GM12892 (cell line): ENCODE measurements at regions not wholly inside any gene's neighbourhood (a gene's known extent, or its start where the extent isn't known, plus 50 kb on each side); places are given as distances from the start of the nearest gene placed in this dataset.

Experiments
- DNase-seq: peaks from one replicate; pipeline ENCODE4 v3.0.0; 2011; ENCODE audit not compliant: insufficient read length
- FAIRE-seq: peaks from 2 replicates; lab custom pipeline; 2011; peaks lifted over from hg19 to GRCh38; lab: Jason Lieb, UNC
- POLR2A ChIP-seq: IDR thresholded peaks from 2 replicates; pipeline ENCODE4 v1.6.1; 2011; ENCODE audit warnings: low read depth, low read length, control low read depth
- POLR2AphosphoS5 ChIP-seq: IDR thresholded peaks from 2 replicates; pipeline ENCODE4 v1.6.1; 2011; ENCODE audit warnings: low read depth, low read length, control low read depth
- TAF1 ChIP-seq: IDR thresholded peaks from 2 replicates; pipeline ENCODE4 v1.6.1; 2011; ENCODE audit warnings: low read depth, mild to moderate bottlenecking, control low read depth, low read length, borderline replicate concordance

DNA sequence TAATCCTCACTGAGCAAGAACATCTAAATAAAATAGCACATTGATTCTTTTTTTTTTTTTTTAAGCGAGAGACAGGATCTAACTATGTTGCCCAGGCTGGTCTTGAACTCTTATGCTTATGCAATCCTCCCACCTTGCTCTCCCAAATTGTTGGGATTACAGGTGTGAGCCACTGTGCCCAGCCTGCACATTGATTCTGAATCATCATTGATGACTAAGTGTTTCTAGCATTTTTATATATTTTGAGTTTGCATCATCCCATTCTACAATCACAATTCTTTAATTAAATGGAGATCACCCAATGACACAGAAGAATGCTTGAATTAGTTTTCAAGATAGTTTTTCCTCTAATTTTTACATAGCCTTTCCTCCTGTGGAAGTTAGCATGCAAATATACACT, 354.1 kb downstream of the KLF5 start:
- TF ChIP-seq POLR2AphosphoS5, result no peak
- no peak for DNase-seq
- FAIRE-seq, result no peak

DNA sequence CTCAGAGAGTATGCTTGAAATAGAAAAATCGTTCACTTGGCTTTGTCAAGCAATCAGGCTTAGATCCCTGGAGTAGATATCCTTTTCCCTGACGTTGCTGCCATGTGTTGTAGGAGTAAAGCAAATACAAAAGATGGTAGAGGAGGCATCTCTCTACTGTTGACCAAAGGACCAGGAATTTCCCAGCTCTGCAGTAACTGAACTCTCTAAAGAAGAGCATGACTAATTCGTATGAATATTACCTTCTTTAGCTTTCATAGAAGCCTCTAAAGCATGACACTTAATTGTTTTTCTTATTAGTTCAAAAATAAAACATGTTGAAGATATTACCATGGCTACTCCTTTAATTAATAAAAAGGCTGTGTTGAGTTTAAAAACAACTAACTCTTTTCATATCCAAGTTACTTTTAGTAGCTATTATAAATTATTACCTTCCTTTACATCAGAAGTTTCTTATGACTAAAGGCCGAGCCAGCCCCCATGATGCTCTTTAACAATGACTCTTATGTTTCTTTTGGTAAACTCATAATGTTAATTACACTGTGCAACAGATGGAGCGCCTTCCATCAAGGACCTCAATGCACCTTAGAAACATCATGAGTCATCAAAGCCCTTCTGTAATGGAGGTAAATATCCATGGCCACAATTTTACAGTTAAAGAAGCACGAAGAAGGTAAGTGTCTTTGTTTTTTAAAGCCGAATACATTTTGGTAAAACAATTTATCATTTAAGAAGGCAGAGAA, 352.4 kb downstream of the KLF5 start:
- FAIRE-seq (no peak), DNase-seq (no peak)
- TF ChIP-seq POLR2A (no peak), TAF1 (no peak)

DNA sequence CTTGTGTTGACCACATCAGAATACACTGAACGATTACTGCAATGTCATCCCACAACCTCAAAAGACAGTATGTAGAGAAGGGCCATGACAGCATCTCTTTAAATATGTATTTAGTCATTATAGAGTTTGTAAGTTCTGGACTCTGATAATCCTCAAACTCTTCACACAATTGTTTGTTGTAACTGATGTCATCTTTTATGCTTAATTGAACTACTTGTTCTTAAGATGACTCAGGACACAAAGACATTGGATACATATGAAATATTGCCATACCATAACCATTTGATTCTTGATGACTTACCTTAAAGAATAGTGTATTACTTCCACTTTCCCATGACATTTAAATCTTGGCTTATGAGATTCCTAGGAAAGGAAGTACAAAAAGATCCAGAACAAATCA, 347.6 kb downstream of the KLF5 start:
- FAIRE-seq (no peak), DNase-seq (no peak)
- TF ChIP-seq POLR2AphosphoS5, result no peak
- TF ChIP-seq TAF1, result no peak
- no peak for TF ChIP-seq POLR2A

DNA sequence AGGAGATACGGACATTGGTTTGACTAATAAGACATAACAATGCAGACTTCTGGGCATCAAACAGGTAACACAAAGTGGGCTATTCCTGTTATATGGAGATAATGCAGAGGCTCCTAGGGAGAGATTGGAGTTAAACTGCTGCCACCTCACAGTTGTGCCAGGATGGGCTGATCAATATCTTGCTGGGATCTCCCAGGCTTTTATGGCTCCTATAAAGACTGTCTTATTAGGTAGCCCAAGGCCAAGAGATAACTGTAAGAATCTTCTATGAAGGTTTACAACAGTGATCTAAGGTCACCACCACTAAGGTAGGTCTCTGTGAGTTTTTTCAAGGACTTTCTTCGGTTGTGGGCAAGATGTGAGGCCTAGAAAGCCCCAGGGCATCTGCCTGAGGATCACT, 345.8 kb downstream of the KLF5 start:
- no peak for FAIRE-seq
- TF ChIP-seq POLR2AphosphoS5 (no peak), TAF1 (no peak), POLR2A (no peak)
- DNase-seq, result no peak

DNA sequence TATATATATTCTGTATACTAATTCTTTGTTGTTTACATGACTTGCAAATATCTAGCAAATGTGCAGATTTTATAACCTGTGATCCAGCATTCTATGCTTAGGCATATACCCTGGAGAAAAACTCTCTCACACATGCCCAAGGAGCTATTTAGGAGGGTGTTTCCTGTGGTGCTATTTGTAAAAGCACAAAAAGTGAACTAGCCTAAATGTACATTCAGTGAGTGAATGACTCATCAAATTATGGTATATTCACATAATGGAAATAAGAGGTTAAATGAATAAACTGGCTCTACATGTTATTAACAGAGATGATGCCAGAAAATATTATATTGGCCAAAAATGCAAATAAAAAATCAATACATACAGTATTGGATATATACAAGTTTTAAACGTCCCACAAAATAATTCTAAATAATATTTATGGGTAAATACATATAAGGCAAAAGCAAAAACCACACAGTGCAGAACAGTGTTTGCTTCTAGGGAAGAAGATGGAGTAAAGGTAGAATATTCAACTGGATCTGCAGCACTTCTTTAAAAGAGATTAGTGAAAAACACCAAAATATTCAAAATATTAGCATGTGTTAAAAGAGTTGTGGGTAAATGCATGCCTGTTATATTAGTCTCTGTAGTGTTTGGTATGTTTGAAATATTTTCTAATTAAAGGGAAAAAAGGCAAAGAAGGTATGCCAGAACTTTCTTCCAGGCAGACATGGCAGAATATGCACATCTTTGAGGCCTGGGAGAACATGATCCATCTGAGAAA, 344.7 kb downstream of the KLF5 start:
- no peak for TF ChIP-seq TAF1
- no peak for TF ChIP-seq POLR2A
- TF ChIP-seq POLR2AphosphoS5, result no peak
- DNase-seq (no peak), FAIRE-seq (no peak)

DNA sequence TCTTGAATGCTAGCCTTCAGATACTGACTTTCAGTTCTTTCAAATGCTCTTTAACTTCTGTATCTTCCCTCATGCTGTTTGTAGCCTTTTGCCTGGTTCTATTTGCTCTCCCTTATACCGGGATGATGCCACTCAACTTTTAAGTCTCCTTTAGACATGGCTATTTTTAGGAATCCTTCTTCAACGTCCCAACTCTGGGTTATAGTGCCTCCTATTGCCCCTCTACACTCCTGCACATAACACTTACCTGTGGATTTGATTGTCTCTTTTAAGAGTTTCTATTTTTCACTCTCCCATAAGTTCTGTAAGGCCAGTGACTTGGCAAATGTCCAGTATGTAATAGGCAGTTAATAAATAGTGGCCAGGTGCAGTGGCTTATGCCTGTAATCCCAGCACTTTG, 343.0 kb downstream of the KLF5 start:
- no peak for DNase-seq
- TF ChIP-seq TAF1, result no peak
- no peak for TF ChIP-seq POLR2A
- no peak for TF ChIP-seq POLR2AphosphoS5
- FAIRE-seq, result no peak

DNA sequence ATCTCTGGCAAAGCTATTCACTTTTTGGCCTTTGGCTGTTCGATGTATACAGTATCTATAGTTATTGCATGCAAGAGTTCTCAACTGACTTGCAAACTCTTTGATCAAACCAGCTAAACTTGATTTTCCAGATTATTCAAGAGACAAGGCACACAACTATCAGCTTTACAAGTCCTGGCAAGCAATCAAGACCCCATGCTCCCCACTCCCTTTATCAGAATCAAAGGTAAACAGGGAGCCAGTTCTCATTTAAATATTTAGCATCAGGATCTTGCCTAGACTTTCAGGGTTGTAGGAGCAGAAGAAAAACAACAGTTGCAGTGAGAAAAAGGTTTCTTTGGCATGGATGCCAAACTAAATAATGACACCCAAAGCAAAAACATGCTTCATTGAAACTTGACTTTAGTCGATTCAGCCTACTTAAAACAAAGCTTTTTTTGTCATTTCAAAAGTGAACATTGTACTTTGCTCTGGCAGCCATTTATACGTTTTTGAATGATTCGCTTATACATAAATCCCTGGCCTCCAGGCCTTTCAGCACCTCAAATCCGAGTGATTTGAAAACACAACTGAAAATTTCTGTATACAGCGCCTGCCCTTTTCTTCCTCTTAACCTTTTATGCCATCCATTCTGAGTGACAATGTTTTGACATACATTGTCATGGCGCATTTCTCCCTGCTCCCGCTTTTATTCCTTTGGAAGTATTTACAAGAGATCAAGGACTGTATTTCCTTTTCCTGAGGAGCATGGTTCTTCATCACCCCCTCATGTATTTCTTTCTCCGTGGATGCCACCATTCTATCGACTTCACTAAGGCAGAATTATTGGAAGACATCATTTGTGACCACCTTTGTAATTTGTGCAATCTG, 340.8 kb downstream of the KLF5 start:
- FAIRE-seq, result no peak
- TF ChIP-seq TAF1 (no peak), POLR2AphosphoS5 (no peak)
- no peak for DNase-seq

DNA sequence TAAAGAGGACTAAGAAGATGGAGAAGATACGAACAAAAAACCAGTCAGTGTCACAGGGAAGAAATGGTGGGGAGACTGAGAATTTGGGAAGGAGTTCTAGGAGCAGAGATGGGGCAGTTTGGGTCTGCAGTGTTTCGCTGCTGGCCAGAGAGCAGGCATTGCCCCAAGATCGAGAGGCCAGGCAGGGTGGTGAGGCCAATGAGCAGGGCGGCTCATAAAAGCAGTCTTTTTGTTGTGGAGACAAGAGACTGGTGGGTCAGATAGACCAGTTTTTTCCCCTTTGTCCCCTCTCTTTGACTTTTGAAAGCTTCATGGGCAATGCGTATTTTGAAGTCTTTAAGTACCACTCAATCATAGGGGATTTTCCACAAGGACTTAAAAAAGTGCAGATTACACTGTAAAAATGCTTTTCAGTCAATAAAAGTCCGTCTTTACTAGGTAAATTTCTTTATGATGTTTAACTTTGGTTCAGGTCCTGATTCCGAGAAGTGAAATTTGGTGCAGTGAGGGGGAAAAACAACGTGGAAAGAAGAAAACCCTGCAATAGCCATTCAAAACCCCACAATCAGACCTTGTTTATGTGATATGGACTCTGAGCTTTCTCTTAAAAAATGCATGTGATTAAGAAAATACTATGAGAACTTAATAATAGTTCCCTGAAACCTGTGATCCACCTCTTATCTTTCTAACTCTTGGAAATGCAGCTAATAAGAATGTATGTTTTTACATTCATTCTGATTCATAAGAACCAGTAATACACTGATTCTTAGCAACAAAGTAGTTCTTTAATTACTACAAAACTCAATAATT, 338.9 kb downstream of the KLF5 start:
- TF ChIP-seq POLR2AphosphoS5 (no peak), TAF1 (no peak), POLR2A (no peak)
- FAIRE-seq, result no peak
- DNase-seq, result no peak

DNA sequence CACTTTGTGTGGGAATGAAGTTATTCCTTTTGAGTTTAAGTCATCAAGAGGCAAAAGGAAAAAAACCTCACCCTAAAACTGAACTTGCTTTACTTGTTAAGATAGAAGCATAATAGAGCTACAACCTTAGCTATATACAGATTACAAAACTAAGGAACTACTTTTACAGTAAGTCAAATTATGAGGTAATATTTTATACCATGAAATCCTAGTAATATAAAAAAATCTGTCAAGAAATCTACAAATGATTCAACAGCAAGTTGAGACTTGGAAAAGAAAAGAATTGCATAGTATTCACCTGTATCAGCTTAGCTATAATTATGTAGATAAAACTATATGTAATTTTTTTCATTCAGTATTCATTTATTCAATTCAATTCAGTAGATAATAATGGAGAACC, 335.3 kb downstream of the KLF5 start:
- TF ChIP-seq POLR2A (no peak), TAF1 (no peak), POLR2AphosphoS5 (no peak)
- FAIRE-seq (no peak), DNase-seq (no peak)

DNA sequence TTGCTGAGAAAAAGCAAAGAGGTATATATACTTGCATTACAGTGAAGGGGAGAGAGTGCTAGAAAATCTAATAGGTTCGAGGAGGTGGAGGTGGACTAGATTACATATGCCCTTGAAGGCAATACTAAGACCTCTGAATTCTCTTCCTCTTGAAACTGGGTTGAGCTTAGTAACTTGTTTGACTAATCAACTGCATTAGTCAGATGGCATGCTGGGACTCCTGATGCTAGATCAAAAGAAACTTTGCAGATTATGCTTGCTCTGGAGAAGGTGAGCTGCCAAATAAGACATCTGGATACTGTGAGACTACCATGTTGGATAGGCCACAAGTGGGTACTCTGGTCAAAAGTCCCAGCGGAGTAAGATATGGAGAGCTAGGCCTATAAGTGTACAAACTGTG, 331.3 kb downstream of the KLF5 start:
- FAIRE-seq (no peak), DNase-seq (no peak)
- TF ChIP-seq POLR2AphosphoS5 (no peak), TAF1 (no peak), POLR2A (no peak)

DNA sequence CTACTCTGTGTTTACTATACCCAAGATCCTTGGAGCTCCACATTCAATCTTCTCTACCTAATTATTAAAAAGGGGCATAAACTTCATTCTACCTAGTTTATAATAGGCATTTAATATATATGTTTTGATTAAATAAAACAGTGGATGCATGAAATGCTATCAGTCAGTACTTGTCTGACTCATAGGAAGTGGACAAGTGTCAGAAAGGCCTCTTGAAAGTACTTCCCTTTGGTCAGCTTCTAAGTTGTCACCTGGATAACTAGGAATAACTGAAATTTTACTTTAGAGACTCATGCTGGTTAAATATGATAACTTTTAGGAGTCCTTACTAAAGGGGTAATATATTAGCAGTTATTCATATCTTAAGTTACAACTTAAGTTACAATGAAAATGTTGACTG, 329.8 kb downstream of the KLF5 start:
- TF ChIP-seq POLR2A, result no peak
- no peak for TF ChIP-seq POLR2AphosphoS5
- no peak for TF ChIP-seq TAF1
- FAIRE-seq, result no peak
- no peak for DNase-seq
